ENCODE measurements at regions not wholly inside any gene's neighbourhood (a gene's known extent, or its start where the extent isn't known, plus 50 kb on each side); places are given as distances from the start of the nearest gene placed in this dataset.

- TF ChIP-seq POGK (CRISPR knock-in tag; conservative IDR thresholded peaks at IDR 0.05) (no peak), ARID5B (CRISPR knock-in tag; IDR thresholded peaks at IDR 0.05) (peak; percentile 31; the same call in 1 of the 2 replicates), HNRNPL (IDR thresholded peaks at IDR 0.05; ENCODE audit: low read depth, low read length) (no peak), ZNF644 (CRISPR knock-in tag; IDR thresholded peaks at IDR 0.05; ENCODE audit: low read depth) (0 out of 2 replicates have a peak, but pooled peaks have one; percentile 51), HNF4A (CRISPR knock-in tag; IDR thresholded peaks at IDR 0.05) (peak; percentile 49; the same call in 1 of the 2 replicates), RBM39 (IDR thresholded peaks at IDR 0.05; ENCODE audit: low read depth, low read length, poor library complexity, severe bottlenecking) (no peak), BHLHE40 (IDR thresholded peaks at IDR 0.05; ENCODE audit: low read length) (no peak), CREB1 (IDR thresholded peaks at IDR 0.05) (no peak), CREB1 (CRISPR knock-in tag; IDR thresholded peaks at IDR 0.05) (no peak), NR2F1 (CRISPR knock-in tag; IDR thresholded peaks at IDR 0.05) (peak in 1 of 2 experiments; percentile 34; a peak in 1 of 4 replicates), RNF219 (CRISPR knock-in tag; IDR thresholded peaks at IDR 0.05) (no peak), ZNF619 (CRISPR knock-in tag; IDR thresholded peaks at IDR 0.05) (no peak), ZMYM3 (CRISPR knock-in tag; IDR thresholded peaks at IDR 0.05) (no peak), ZNF513 (CRISPR knock-in tag; conservative IDR thresholded peaks at IDR 0.05) (no peak), FOSL1 (CRISPR knock-in tag; IDR thresholded peaks at IDR 0.05; ENCODE audit: borderline replicate concordance) (peak; percentile 13; the same call in 1 of the 2 replicates), HNF4G (IDR thresholded peaks at IDR 0.05; ENCODE audit: borderline replicate concordance, low read depth, low read length) (peak; percentile 50; the same call in 1 of the 2 replicates), HNF4G (CRISPR knock-in tag; IDR thresholded peaks at IDR 0.05; ENCODE audit: borderline replicate concordance, low read depth) (no peak), CEBPB (IDR thresholded peaks at IDR 0.05; ENCODE audit: borderline replicate concordance, low read depth, low read length) (peak; percentile 6; the same call in 1 of the 2 replicates), ADNP (CRISPR knock-in tag; IDR thresholded peaks at IDR 0.05) (no peak), KLF6 (CRISPR knock-in tag; IDR thresholded peaks at IDR 0.05) (no peak), ATM (IDR thresholded peaks at IDR 0.05; ENCODE audit: borderline replicate concordance) (no peak)
These were observed 93.2 kb downstream of the CTH start (continued) for GRCh38 chr1:70504176-70504820.
